Prostate gland (tissue), 2 donors: ENCODE measurements at regions not wholly inside any gene's neighbourhood (a gene's known extent, or its start where the extent isn't known, plus 50 kb on each side); places are given as distances from the start of the nearest gene placed in this dataset.

Experiments used
- DNase-seq: peaks from one replicate; pipeline ENCODE4 v3.0.0-alpha.2; 2019; ENCODE audit warnings: low spot score
- H3K27ac ChIP-seq, 2 donors: fragments of 200-600 bp; sonication (generic); 2 replicates each; pipeline ENCODE4 v1.5.1; 2017 to 2019
- H3K27me3 ChIP-seq: fragments of 200-600 bp; sonication (generic); replicated peaks from 2 replicates; pipeline ENCODE4 v1.5.1; 2019; ENCODE audit not compliant: insufficient read depth
- H3K36me3 ChIP-seq, 2 donors: fragments of 200-600 bp; sonication (generic); 1 replicate in 1 of 2; 2 replicates in 1 of 2; pipeline versions ENCODE4 v1.5.1 to v1.8.1; 2017 to 2019
- H3K4me1 ChIP-seq: fragments of 200-600 bp; sonication (generic); replicated peaks from 2 replicates; pipeline ENCODE4 v1.5.1; 2019
- H3K4me3 ChIP-seq, 2 donors: fragments of 200-600 bp; sonication (generic); 2 replicates each; pipeline ENCODE4 v1.5.1; 2017 to 2019
- H3K9me3 ChIP-seq: fragments of 200-600 bp; sonication (generic); 2 replicates; pipeline ENCODE4 v1.5.1; 2017
- CTCF ChIP-seq, 4 experiments: fragments of 200-600 bp in 2 of 4; fragments of 450-650 bp in 2 of 4; sonication (generic) in 2 of 4; IDR thresholded peaks; 1 replicate in 3 of 4; 2 replicates in 1 of 4; pipeline ENCODE4 v1.5.1; 2016 to 2019; ENCODE audit warnings: antibody characterized with exemption in 4 of 4, mild to moderate bottlenecking in 2 of 4, moderate library complexity in 2 of 4
- POLR2A ChIP-seq: fragments of 450-650 bp; IDR thresholded peaks from one replicate; pipeline ENCODE4 v1.6.1; 2016; ENCODE audit warnings: antibody characterized with exemption, mild to moderate bottlenecking
- POLR2AphosphoS5 ChIP-seq: sonication (generic); formaldehyde crosslinking; IDR thresholded peaks from one replicate; pipeline ENCODE4 v1.6.1; 2017; ENCODE audit warnings: antibody characterized with exemption
- WGBS: methylation state at CpG from one replicate; pipeline ENCODE4 v1.1.5; 2018; 5-methylcytosine and 5-hydroxymethylcytosine counted together
- intact Hi-C: fragments of 100-400 bp; cut with DNase I; formaldehyde crosslinking; loops from one replicate; pipeline ENCODE4 v1.14.2; 2022

DNA sequence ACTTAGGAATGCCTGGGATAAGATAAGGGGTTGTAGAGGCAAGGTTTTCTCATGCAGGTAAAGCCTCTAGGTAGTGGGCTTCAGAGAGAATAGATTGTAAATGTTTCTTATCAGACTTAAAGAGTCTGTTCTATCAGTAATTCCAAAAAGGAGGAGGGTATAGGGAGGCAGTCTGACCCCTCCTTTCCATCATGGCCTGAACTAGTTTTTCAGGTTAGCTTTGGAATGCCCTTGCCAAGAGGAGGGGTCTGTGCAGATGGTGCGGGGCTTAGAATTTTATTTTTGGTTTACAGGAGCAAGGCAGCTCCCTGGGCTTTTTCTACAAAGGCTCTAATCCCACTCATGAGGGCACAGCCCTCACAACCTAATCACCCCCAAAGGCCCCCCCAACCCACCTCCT, 135.0 kb downstream of the B3GNT2 start:
- no peak for TF ChIP-seq POLR2AphosphoS5
- no peak for TF ChIP-seq POLR2A
- TF ChIP-seq CTCF (IDR thresholded peaks at IDR 0.05), result no peak
- Histone ChIP-seq H3K4me3 (no peak overlapping the region), H3K9me3 (no peaks in the 10 kb centered on the region), H3K4me1 (no peaks in the 10 kb centered on the region), H3K27ac (no peak overlapping the region), H3K36me3 (no peaks in the 10 kb centered on the region), H3K27me3 (no peaks in the 10 kb centered on the region)
- 52% methylated on average over 1 of the region's 1 CpG for WGBS
- no peak for DNase-seq
- intact Hi-C loops, result no loop called here

DNA sequence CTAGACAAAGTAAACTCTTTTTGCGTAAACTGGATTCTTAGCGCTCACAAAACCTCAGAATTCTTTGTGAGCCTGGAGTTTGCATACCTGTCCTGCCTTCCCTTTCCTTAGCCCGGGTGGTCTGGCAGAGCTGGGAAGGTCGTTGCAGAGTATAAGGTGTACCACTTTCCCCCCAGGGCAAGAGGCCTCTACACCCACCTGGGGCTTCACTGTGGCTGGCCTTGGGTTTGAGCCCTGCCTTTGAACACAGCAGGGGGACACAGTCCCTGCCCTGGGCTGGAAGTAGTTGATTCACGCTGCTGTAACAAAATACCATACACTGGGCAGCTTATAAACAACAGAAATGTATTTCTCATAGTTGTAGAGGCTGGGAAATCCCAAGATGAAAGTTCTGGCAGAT, 133.9 kb downstream of the B3GNT2 start:
- no peaks in the 10 kb centered on the region for H3K9me3 ChIP-seq
- no peak overlapping the region for H3K4me3 ChIP-seq
- H3K27ac ChIP-seq, result no peak overlapping the region
- 74% methylated on average over 5 of the region's 5 CpGs for WGBS
- TF ChIP-seq CTCF (IDR thresholded peaks at IDR 0.05), result no peak
- TF ChIP-seq POLR2A, result no peak
- no peak for TF ChIP-seq POLR2AphosphoS5
- H3K27me3 ChIP-seq, result no peaks in the 10 kb centered on the region
- DNase-seq, result no peak
- intact Hi-C loops, result no loop called here
- no peaks in the 10 kb centered on the region for H3K36me3 ChIP-seq
- no peaks in the 10 kb centered on the region for H3K4me1 ChIP-seq

GRCh38 chr2:62326735-62327134, 130.8 kb downstream of the B3GNT2 start:
- Histone ChIP-seq H3K9me3 (no peaks in the 10 kb centered on the region), H3K4me1 (no peaks in the 10 kb centered on the region), H3K27me3 (no peaks in the 10 kb centered on the region), H3K36me3 (no peaks in the 10 kb centered on the region), H3K27ac (no peak overlapping the region), H3K4me3 (no peak overlapping the region)
- DNase-seq, result no peak
- intact Hi-C loops, result no loop called here
- WGBS, result 50% methylated on average over 1 of the region's 1 CpG
- no peak for TF ChIP-seq POLR2AphosphoS5
- no peak for TF ChIP-seq POLR2A
- no peak for TF ChIP-seq CTCF (IDR thresholded peaks at IDR 0.05)

- Histone ChIP-seq H3K9me3 (no peaks in the 10 kb centered on the region), H3K4me1 (no peaks in the 10 kb centered on the region), H3K36me3 (no peaks in the 10 kb centered on the region), H3K27me3 (no peaks in the 10 kb centered on the region), H3K4me3 (no peak overlapping the region), H3K27ac (no peak overlapping the region)
- DNase-seq, result no peak
- 97% methylated on average over 5 of the region's 5 CpGs for WGBS
- intact Hi-C loops, result no loop called here
- TF ChIP-seq POLR2AphosphoS5 (no peak), POLR2A (no peak), CTCF (IDR thresholded peaks at IDR 0.05) (no peak)
These were observed 129.5 kb downstream of the B3GNT2 start for GRCh38 chr2:62325398-62325797.

- H3K27ac ChIP-seq, result no peak overlapping the region
- no peaks in the 10 kb centered on the region for H3K4me1 ChIP-seq
- H3K9me3 ChIP-seq, result no peaks in the 10 kb centered on the region
- H3K4me3 ChIP-seq, result no peak overlapping the region
- no peaks in the 10 kb centered on the region for H3K36me3 ChIP-seq
- intact Hi-C loops, result no loop called here
- H3K27me3 ChIP-seq, result no peaks in the 10 kb centered on the region
- 66% methylated on average over 9 of the region's 9 CpGs for WGBS
- DNase-seq, result no peak
- TF ChIP-seq POLR2AphosphoS5, result no peak
- no peak for TF ChIP-seq POLR2A
- no peak for TF ChIP-seq CTCF (IDR thresholded peaks at IDR 0.05)
These were observed 125.7 kb downstream of the B3GNT2 start for GRCh38 chr2:62321380-62322289.
